HCT116 (cell line): ENCODE measurements at regions not wholly inside any gene's neighbourhood (a gene's known extent, or its start where the extent isn't known, plus 50 kb on each side); places are given as distances from the start of the nearest gene placed in this dataset.

Source experiments
- ATAC-seq: fragments of 200-7000 bp; cut with Tn5 transposase; 2 replicates; pipeline ENCODE4 v1.9.1; 2020; ENCODE audit warnings: mild to moderate bottlenecking, moderate library complexity
- BruUV-seq: library from RNA; stranded (reverse); fragments of 400-500 nt; replicated peaks from 2 replicates; lab custom pipeline; 2021; lab: Mats Ljungman, UMichigan
- CTCF ChIA-PET: fragments of 300-600 bp; sonication (Branson Sonifier 250); formaldehyde crosslinking; loops from one replicate; lab custom pipeline; 2021; ENCODE audit warnings: antibody characterized with exemption; lab: Charles Lee
- POLR2A ChIA-PET: fragments of 300-600, 350-600 bp; sonication (Branson Sonifier 250); formaldehyde crosslinking; loops from one replicate; lab custom pipeline; 2021; ENCODE audit warnings: antibody characterized with exemption; lab: Charles Lee
- RAD21 ChIA-PET, 2 experiments: fragments of 300-600 bp; sonication (Branson Sonifier 250); formaldehyde crosslinking; loops; one replicate each; lab custom pipeline; 2023; ENCODE audit warnings: low total read pairs in 2 of 2; ENCODE audit not compliant: uncharacterized antibody in 2 of 2, unreplicated experiment in 2 of 2, low non-redundant PET in 1 of 2; lab: Charles Lee
- DNase-seq: peaks from one replicate; pipeline ENCODE4 v3.0.0-alpha.2; 2010; ENCODE audit warnings: low read depth, low spot score
- H2AFZ ChIP-seq: fragments of 200-600 bp; shearing (Covaris generic), sonication (generic); 2 replicates; pipeline ENCODE4 v1.6.1; 2017; ENCODE audit warnings: low read depth, mixed run types, mixed read lengths, antibody characterized with exemption, low read length; ENCODE audit not compliant: poor library complexity, severe bottlenecking
- H3K27ac ChIP-seq: 2 replicates; pipeline ENCODE4 v1.5.1; 2012; ENCODE audit warnings: low read depth, low read length
- H3K27me3 ChIP-seq: fragments of 200-600 bp; sonication (generic); 2 replicates; pipeline ENCODE4 v1.6.1; 2016; ENCODE audit warnings: mixed run types, low read length, mixed read lengths; ENCODE audit not compliant: insufficient read depth
- H3K36me3 ChIP-seq, 2 experiments: fragments of 200-500 bp in 1 of 2; fragments of 200-600 bp in 1 of 2; sonication (Bioruptor generic) in 1 of 2; sonication (generic) in 1 of 2; 2 replicates each; pipeline versions ENCODE4 v1.5.1 to v1.6.1; 2014 to 2016; ENCODE audit warnings: low read length in 2 of 2, inconsistent platforms in 1 of 2, mixed read lengths in 1 of 2, mixed run types in 1 of 2; ENCODE audit not compliant: insufficient read depth in 2 of 2, control insufficient read depth in 1 of 2
- H3K4me1 ChIP-seq, 2 experiments: fragments of 200-600 bp in 1 of 2; sonication (generic) in 1 of 2; 2 replicates each; pipeline versions ENCODE4 v1.5.1 to v1.6.1; 2012 to 2017; ENCODE audit warnings: low read length in 2 of 2, inconsistent platforms in 1 of 2, mild to moderate bottlenecking in 1 of 2, mixed read lengths in 1 of 2, mixed run types in 1 of 2, moderate library complexity in 1 of 2; ENCODE audit not compliant: insufficient read depth in 2 of 2, control insufficient read depth in 1 of 2
- H3K4me2 ChIP-seq: fragments of 200-600 bp; sonication (generic); 2 replicates; pipeline ENCODE4 v1.6.1; 2017; ENCODE audit warnings: mixed run types, low read length, mixed read lengths
- H3K4me3 ChIP-seq, 2 experiments: fragments of 200-600 bp in 1 of 2; sonication (generic) in 1 of 2; replicated peaks in 1 of 2; 2 replicates each; pipeline ENCODE4 v1.5.1; 2011 to 2016; ENCODE audit warnings: low read length in 2 of 2, control low read depth in 1 of 2, low read depth in 1 of 2, mild to moderate bottlenecking in 1 of 2, mixed read lengths in 1 of 2, mixed run types in 1 of 2
- H3K79me2 ChIP-seq: fragments of 200-600 bp; sonication (generic); 2 replicates; pipeline ENCODE4 v1.6.1; 2017; ENCODE audit warnings: mild to moderate bottlenecking, mixed run types, low read length, moderate library complexity, mixed read lengths; ENCODE audit not compliant: insufficient read depth
- H3K9ac ChIP-seq: fragments of 200-600 bp; sonication (generic); 2 replicates; pipeline ENCODE4 v1.6.1; 2016; ENCODE audit warnings: low read length, mixed read lengths
- H3K9me2 ChIP-seq: fragments of 200-600 bp; sonication (generic), shearing (Covaris generic); 2 replicates; pipeline ENCODE4 v1.6.1; 2017; ENCODE audit warnings: mixed run types, mild to moderate bottlenecking, moderate library complexity; ENCODE audit not compliant: insufficient read depth
- H3K9me3 ChIP-seq, 2 experiments: fragments of 200-500 bp in 1 of 2; fragments of 200-600 bp in 1 of 2; sonication (Bioruptor generic) in 1 of 2; sonication (generic) in 1 of 2; 2 replicates each; pipeline ENCODE4 v1.6.1; 2014 to 2017; ENCODE audit warnings: low read length in 2 of 2, mixed read lengths in 2 of 2, inconsistent platforms in 1 of 2, low read depth in 1 of 2, mild to moderate bottlenecking in 1 of 2, mixed run types in 1 of 2, moderate library complexity in 1 of 2; ENCODE audit not compliant: control insufficient read depth in 1 of 2, insufficient read depth in 1 of 2
- H4K20me1 ChIP-seq: fragments of 200-600 bp; sonication (generic), shearing (Covaris generic); 2 replicates; pipeline ENCODE4 v1.6.1; 2017; ENCODE audit warnings: mixed run types, mild to moderate bottlenecking, moderate library complexity; ENCODE audit not compliant: insufficient read depth
- CBX3 ChIP-seq: IDR thresholded peaks from 2 replicates; pipeline ENCODE4 v1.6.1; 2012; ENCODE audit warnings: low read depth
- CEBPB ChIP-seq: IDR thresholded peaks from 2 replicates; pipeline ENCODE4 v1.6.1; 2012; ENCODE audit warnings: low read depth
- CTCF ChIP-seq, 3 experiments: fragments of 200-600 bp in 1 of 3; sonication (generic) in 1 of 3; IDR thresholded peaks in 2 of 3; conservative IDR thresholded peaks in 1 of 3; 2 replicates each; pipeline ENCODE4 v1.5.1; 2012 to 2017; ENCODE audit warnings: low read depth in 2 of 3, low read length in 2 of 3, antibody characterized with exemption in 1 of 3, borderline replicate concordance in 1 of 3, control low read depth in 1 of 3, mild to moderate bottlenecking in 1 of 3, mixed read lengths in 1 of 3, mixed run types in 1 of 3, moderate library complexity in 1 of 3; ENCODE audit not compliant: insufficient read depth in 1 of 3
- EGR1 ChIP-seq: IDR thresholded peaks from 2 replicates; pipeline ENCODE4 v1.6.1; 2012; ENCODE audit warnings: low read depth
- ELF1 ChIP-seq: IDR thresholded peaks from 2 replicates; pipeline ENCODE4 v1.6.1; 2012; ENCODE audit warnings: low read depth, borderline replicate concordance
- EZH2phosphoT487 ChIP-seq: fragments of 200-600 bp; IDR thresholded peaks from 2 replicates; pipeline ENCODE4 v1.6.1; 2018; ENCODE audit warnings: antibody characterized with exemption, borderline replicate concordance
- FOSL1 ChIP-seq: IDR thresholded peaks from 2 replicates; pipeline ENCODE4 v1.6.1; 2012; ENCODE audit warnings: low read depth
- JUND ChIP-seq: IDR thresholded peaks from 2 replicates; pipeline ENCODE4 v1.6.1; 2012
- MAX ChIP-seq: IDR thresholded peaks from 2 replicates; pipeline ENCODE4 v1.6.1; 2012
- POLR2A ChIP-seq: IDR thresholded peaks from 2 replicates; pipeline ENCODE4 v1.7.0; 2011; ENCODE audit warnings: borderline replicate concordance; ENCODE audit not compliant: insufficient read depth, insufficient read length; ENCODE audit errors: extremely low read depth
- POLR2AphosphoS5 ChIP-seq: IDR thresholded peaks from 2 replicates; pipeline ENCODE4 v1.6.1; 2011; ENCODE audit warnings: mild to moderate bottlenecking, low read depth, low read length, moderate library complexity
- RAD21 ChIP-seq: IDR thresholded peaks from 2 replicates; pipeline ENCODE4 v1.6.1; 2012; ENCODE audit warnings: low read depth, mild to moderate bottlenecking
- SRF ChIP-seq: IDR thresholded peaks from 2 replicates; pipeline ENCODE4 v1.6.1; 2012; ENCODE audit warnings: low read depth
- TCF7L2 ChIP-seq: IDR thresholded peaks from 2 replicates; pipeline ENCODE4 v1.7.0; 2011; ENCODE audit warnings: borderline replicate concordance, inconsistent platforms; ENCODE audit not compliant: insufficient read depth, insufficient read length; ENCODE audit errors: extremely low read depth
- YY1 ChIP-seq: IDR thresholded peaks from 2 replicates; pipeline ENCODE4 v1.6.1; 2011; ENCODE audit warnings: low read length, low read depth, moderate library complexity, mild to moderate bottlenecking; ENCODE audit not compliant: insufficient replicate concordance; ENCODE audit errors: extremely low read depth
- ZFX ChIP-seq: fragments of 450-650 bp; IDR thresholded peaks from 2 replicates; pipeline ENCODE4 v1.6.1; 2017
- intact Hi-C: fragments of 100-400 bp; cut with micrococcal nuclease; formaldehyde crosslinking; loops from 2 replicates; pipeline ENCODE4 v1.10.0; 2022

- Histone ChIP-seq H2AFZ (no peak overlapping the region), H3K36me3 (no peaks in the 10 kb centered on the region), H3K79me2 (no peaks in the 10 kb centered on the region), H3K9me3 (no peaks in the 10 kb centered on the region), H3K4me3 (no peak overlapping the region), H3K9me2 (no peaks in the 10 kb centered on the region; the same call in 1 of the 2 replicates), H3K4me1 (no peaks in the 10 kb centered on the region), H3K4me2 (no peak overlapping the region), H3K9ac (no peak overlapping the region), H4K20me1 (no peaks in the 10 kb centered on the region), H3K27me3 (no peaks in the 10 kb centered on the region), H3K27ac (no peak overlapping the region)
- ChIA-PET CTCF (no interaction called here), POLR2A (no interaction called here), RAD21 (no interaction called here)
- DNase-seq (no peak), ATAC-seq (no peak)
- no TSS peak for BruUV-seq
- intact Hi-C loops, result no loop called here
- TF ChIP-seq ZFX, result no peak
- TF ChIP-seq POLR2A, result no peak
- TF ChIP-seq EGR1, result no peak
- TF ChIP-seq CEBPB, result no peak
- no peak for TF ChIP-seq POLR2AphosphoS5
- TF ChIP-seq FOSL1, result no peak
- TF ChIP-seq JUND, result no peak
- TF ChIP-seq ELF1, result no peak
- no peak for TF ChIP-seq SRF
- TF ChIP-seq TCF7L2, result no peak
- no peak for TF ChIP-seq EZH2phosphoT487
- no peak for TF ChIP-seq CBX3
- no peak for TF ChIP-seq RAD21
- no peak for TF ChIP-seq YY1
- TF ChIP-seq CTCF (IDR thresholded peaks at IDR 0.05 in 2 of 3, conservative IDR thresholded peaks at IDR 0.05 in 1 of 3; ENCODE audit: borderline replicate concordance in 1 of 3, insufficient read depth in 1 of 3, low read depth in 2 of 3, low read length in 2 of 3), result no peak
- no peak for TF ChIP-seq MAX
Observed at GRCh38 chr4:127126718-127127117, 506.0 kb upstream of the INTU start.
